Activated CD8-positive, alpha-beta T cell treated with anti-CD3 and anti-CD28 coated beads for 36 hours (primary cell): ENCODE measurements at regions not wholly inside any gene's neighbourhood (a gene's known extent, or its start where the extent isn't known, plus 50 kb on each side); places are given as distances from the start of the nearest gene placed in this dataset.

ENCODE experiments used
- ATAC-seq: fragments of 200-7000 bp; cut with Tn5 transposase; one replicate; pipeline ENCODE4 v1.10.0; 2021; ENCODE audit warnings: mild to moderate bottlenecking, moderate library complexity
- CTCF ChIA-PET: fragments of 350-600 bp; sonication (Branson Sonifier 250); formaldehyde crosslinking; loops from one replicate; lab custom pipeline; 2021; ENCODE audit warnings: antibody characterized with exemption; lab: Charles Lee
- POLR2A ChIA-PET: fragments of 350-600 bp; sonication (Branson Sonifier 250); formaldehyde crosslinking; loops from one replicate; lab custom pipeline; 2021; ENCODE audit warnings: antibody characterized with exemption; lab: Charles Lee
- DNase-seq: peaks from one replicate; pipeline ENCODE4 v3.0.0-alpha.2; 2020
- H3K27ac Mint-ChIP-seq: one replicate; pipeline ENCODE4 v1.8.0; 2021; ENCODE audit warnings: mild to moderate bottlenecking, mixed read lengths
- H3K27me3 Mint-ChIP-seq: one replicate; pipeline ENCODE4 v1.8.0; 2021; ENCODE audit warnings: mixed read lengths
- H3K36me3 Mint-ChIP-seq: one replicate; pipeline ENCODE4 v1.8.0; 2021; ENCODE audit warnings: low read depth, mixed read lengths
- H3K4me1 Mint-ChIP-seq: one replicate; pipeline ENCODE4 v1.8.0; 2021; ENCODE audit warnings: low read depth, mixed read lengths
- H3K4me3 Mint-ChIP-seq: one replicate; pipeline ENCODE4 v1.8.0; 2021; ENCODE audit warnings: mild to moderate bottlenecking, moderate library complexity, mixed read lengths
- H3K9me3 Mint-ChIP-seq: one replicate; pipeline ENCODE4 v1.8.0; 2021; ENCODE audit warnings: mixed read lengths
- CTCF ChIP-seq: fragments of 200-600 bp; IDR thresholded peaks from one replicate; pipeline ENCODE4 v1.8.0; 2022; ENCODE audit warnings: antibody characterized with exemption, mild to moderate bottlenecking
- intact Hi-C: fragments of 100-400 bp; cut with micrococcal nuclease; formaldehyde crosslinking; loops from one replicate; pipeline ENCODE4 v1.10.0; 2022

- peaks cover 3% of the 10 kb centered on the region for H3K9me3 Mint-ChIP-seq
- H3K4me1 Mint-ChIP-seq = no peaks in the 10 kb centered on the region
- ATAC-seq (no peak), DNase-seq (no peak)
- TF ChIP-seq CTCF = no peak
- no peaks in the 10 kb centered on the region for H3K27me3 Mint-ChIP-seq
- no peaks in the 10 kb centered on the region for H3K36me3 Mint-ChIP-seq
- intact Hi-C loops = no loop called here
- ChIA-PET CTCF (no interaction called here), POLR2A (no interaction called here)
- no peak overlapping the region for H3K27ac Mint-ChIP-seq
- no peak overlapping the region for H3K4me3 Mint-ChIP-seq
Measured at GRCh38 chr9:80651044-80651443, 1038.3 kb downstream of the TLE1 start.

- DNase-seq (no peak), ATAC-seq (no peak)
- no peaks in the 10 kb centered on the region for H3K36me3 Mint-ChIP-seq
- H3K4me3 Mint-ChIP-seq = no peak overlapping the region
- POLR2A ChIA-PET = no interaction called here
- peaks cover 3% of the 10 kb centered on the region for H3K9me3 Mint-ChIP-seq
- intact Hi-C loops = no loop called here
- CTCF ChIA-PET = no interaction called here
- H3K27ac Mint-ChIP-seq = no peak overlapping the region
- H3K4me1 Mint-ChIP-seq = no peaks in the 10 kb centered on the region
- no peaks in the 10 kb centered on the region for H3K27me3 Mint-ChIP-seq
- TF ChIP-seq CTCF = no peak
Measured at GRCh38 chr9:80649496-80649895, 1039.9 kb downstream of the TLE1 start.

- H3K36me3 Mint-ChIP-seq = no peaks in the 10 kb centered on the region
- intact Hi-C loops = no loop called here
- CTCF ChIA-PET = no interaction called here
Measured at GRCh38 chr9:80649001-80649420, 1040.3 kb downstream of the TLE1 start.

GRCh38 chr9:80648336-80648735 is 1041.0 kb downstream of the TLE1 start:
- CTCF ChIA-PET = no interaction called here
- POLR2A ChIA-PET = no interaction called here
- ATAC-seq (no peak), DNase-seq (no peak)
- Mint-ChIP-seq H3K4me3 (no peak overlapping the region), H3K27ac (no peak overlapping the region), H3K9me3 (peaks cover 3% of the 10 kb centered on the region), H3K27me3 (no peaks in the 10 kb centered on the region), H3K4me1 (no peaks in the 10 kb centered on the region), H3K36me3 (no peaks in the 10 kb centered on the region)
- intact Hi-C loops = no loop called here
- TF ChIP-seq CTCF = no peak

More at GRCh38 chr9:80649001-80649420, 1040.3 kb downstream of the TLE1 start:
- no peak overlapping the region for H3K27ac Mint-ChIP-seq
- no peak for TF ChIP-seq CTCF
- POLR2A ChIA-PET = no interaction called here
- ATAC-seq = no peak
- DNase-seq = no peak
- peaks cover 3% of the 10 kb centered on the region for H3K9me3 Mint-ChIP-seq
- H3K4me3 Mint-ChIP-seq = no peak overlapping the region
- no peaks in the 10 kb centered on the region for H3K27me3 Mint-ChIP-seq
- H3K4me1 Mint-ChIP-seq = no peaks in the 10 kb centered on the region

- Mint-ChIP-seq H3K9me3 (peaks cover 2% of the 10 kb centered on the region), H3K4me3 (no peak overlapping the region), H3K27me3 (no peaks in the 10 kb centered on the region), H3K36me3 (no peaks in the 10 kb centered on the region), H3K27ac (no peak overlapping the region), H3K4me1 (no peaks in the 10 kb centered on the region)
- CTCF ChIA-PET = no interaction called here
- ATAC-seq = no peak
- POLR2A ChIA-PET = no interaction called here
- TF ChIP-seq CTCF = no peak
- intact Hi-C loops = no loop called here
- DNase-seq = no peak
Measured at GRCh38 chr9:80646211-80646610, 1043.1 kb downstream of the TLE1 start.
